HFF-Myc (cell line): ENCODE measurements at regions not wholly inside any gene's neighbourhood (a gene's known extent, or its start where the extent isn't known, plus 50 kb on each side); places are given as distances from the start of the nearest gene placed in this dataset.

Experiments
- DNase-seq: peaks from one replicate; pipeline ENCODE4 v3.0.0-alpha.2; 2011; ENCODE audit warnings: low read depth; ENCODE audit errors: extremely low read depth
- H3K4me3 ChIP-seq: replicated peaks from 2 replicates; pipeline ENCODE4 v1.5.1; 2011; ENCODE audit warnings: low read depth, mild to moderate bottlenecking, control low read depth, low read length
- CTCF ChIP-seq: IDR thresholded peaks from 2 replicates; pipeline ENCODE4 v1.5.1; 2012; ENCODE audit warnings: mild to moderate bottlenecking, low read depth, low read length, control low read depth; ENCODE audit errors: missing control alignments

GRCh38 chr4:3651267-3651845 is 114.8 kb upstream of the ADRA2C start:
- TF ChIP-seq CTCF, result no peak
- no peak for DNase-seq
- H3K4me3 ChIP-seq, result no peak overlapping the region

GRCh38 chr4:3649491-3649890 is 116.7 kb upstream of the ADRA2C start:
- no peak for TF ChIP-seq CTCF
- no peak for DNase-seq
- H3K4me3 ChIP-seq, result no peak overlapping the region

GRCh38 chr4:3648731-3649130 is 116.5 kb upstream of the LRPAP1 start:
- no peak for TF ChIP-seq CTCF
- no peak overlapping the region for H3K4me3 ChIP-seq
- DNase-seq, result no peak

GRCh38 chr4:3648195-3648594 is 116.0 kb upstream of the LRPAP1 start:
- TF ChIP-seq CTCF, result no peak
- H3K4me3 ChIP-seq, result no peak overlapping the region
- DNase-seq, result no peak

- DNase-seq, result no peak
- H3K4me3 ChIP-seq, result no peak overlapping the region
- TF ChIP-seq CTCF, result no peak
Measured at GRCh38 chr4:3647421-3647820, 115.2 kb upstream of the LRPAP1 start.

DNA sequence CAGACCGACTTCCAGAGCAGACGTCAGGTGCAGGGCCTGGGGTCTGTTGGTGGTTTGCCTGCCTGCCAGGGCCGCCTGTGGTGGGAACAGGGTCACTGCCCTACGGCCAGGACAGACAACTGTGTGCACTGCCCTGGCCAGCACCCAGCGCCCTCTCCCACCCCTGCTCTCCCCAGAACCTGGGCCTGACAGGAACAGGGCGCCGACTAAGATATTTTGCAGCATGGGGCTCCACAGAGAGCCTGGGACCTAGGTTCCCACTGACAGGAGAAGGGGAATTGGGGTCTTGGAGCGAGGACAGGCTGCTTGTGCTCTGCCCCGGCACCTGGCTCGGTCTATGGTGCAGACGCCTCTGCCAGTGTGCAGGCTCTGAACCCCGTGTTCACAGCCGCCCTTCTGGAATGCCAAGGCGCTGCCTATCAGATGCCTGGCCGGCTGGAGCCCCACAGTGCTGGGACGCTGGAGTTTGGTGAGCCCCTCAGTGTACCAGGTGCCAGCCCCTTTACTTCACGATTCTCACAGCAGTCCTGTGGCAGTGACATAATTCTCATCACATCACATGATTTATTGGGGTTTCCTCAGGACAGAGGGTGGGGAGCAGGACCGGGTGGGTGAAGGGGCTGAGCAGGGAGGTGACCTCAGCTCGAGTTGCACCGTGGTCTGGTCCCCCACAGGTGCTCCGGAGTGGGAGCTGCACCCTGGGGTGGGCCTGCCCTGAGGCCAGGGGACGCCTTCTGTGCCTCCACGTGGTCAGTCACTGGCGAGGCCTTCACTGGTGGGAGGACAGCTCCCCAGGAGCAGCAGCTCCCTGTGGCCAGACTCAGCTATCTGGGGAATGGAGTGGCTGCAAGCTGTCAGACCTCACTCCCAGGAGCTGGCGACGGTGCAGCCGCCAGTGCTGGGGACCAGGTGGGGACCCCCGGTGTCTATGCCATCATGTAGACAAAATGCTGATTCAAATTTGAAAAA is 113.8 kb upstream of the LRPAP1 start:
- no peak for DNase-seq
- TF ChIP-seq CTCF, result no peak
- H3K4me3 ChIP-seq, result no peak overlapping the region
